GM21447 (cell line): ENCODE measurements at regions not wholly inside any gene's neighbourhood (a gene's known extent, or its start where the extent isn't known, plus 50 kb on each side); places are given as distances from the start of the nearest gene placed in this dataset.
"Not testable (repeated sequence)": the region's sequence is repeated elsewhere in the genome, so short reads cannot be mapped to it uniquely, and the experiment has no call there.

ENCODE experiments used
- ATAC-seq: cut with Tn5 transposase; IDR thresholded peaks from one replicate; pipeline ENCODE4 v1.9.1; 2021; ENCODE audit not compliant: unreplicated experiment

DNA sequence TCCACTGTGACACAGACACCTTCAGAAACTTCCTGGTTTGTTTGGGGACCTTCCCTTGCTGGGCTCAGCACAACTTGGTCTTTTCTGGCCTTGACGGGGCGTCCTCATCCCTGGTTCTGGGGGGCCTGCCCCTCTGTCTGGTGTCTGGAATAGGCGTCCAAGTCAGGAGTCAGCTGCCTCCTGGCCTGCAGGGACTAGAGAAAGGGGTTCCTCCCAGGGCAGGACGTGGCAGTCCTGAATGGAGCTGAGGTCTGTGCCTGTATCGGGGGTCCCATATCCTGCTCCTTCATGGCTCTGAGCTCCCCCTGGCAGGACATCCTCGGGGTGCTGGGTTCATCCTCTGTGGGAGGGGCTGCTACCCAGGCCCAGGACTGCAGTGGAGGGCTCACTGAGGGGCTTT is 384.0 kb downstream of the TMEM121 start:
- ATAC-seq = no peak

DNA sequence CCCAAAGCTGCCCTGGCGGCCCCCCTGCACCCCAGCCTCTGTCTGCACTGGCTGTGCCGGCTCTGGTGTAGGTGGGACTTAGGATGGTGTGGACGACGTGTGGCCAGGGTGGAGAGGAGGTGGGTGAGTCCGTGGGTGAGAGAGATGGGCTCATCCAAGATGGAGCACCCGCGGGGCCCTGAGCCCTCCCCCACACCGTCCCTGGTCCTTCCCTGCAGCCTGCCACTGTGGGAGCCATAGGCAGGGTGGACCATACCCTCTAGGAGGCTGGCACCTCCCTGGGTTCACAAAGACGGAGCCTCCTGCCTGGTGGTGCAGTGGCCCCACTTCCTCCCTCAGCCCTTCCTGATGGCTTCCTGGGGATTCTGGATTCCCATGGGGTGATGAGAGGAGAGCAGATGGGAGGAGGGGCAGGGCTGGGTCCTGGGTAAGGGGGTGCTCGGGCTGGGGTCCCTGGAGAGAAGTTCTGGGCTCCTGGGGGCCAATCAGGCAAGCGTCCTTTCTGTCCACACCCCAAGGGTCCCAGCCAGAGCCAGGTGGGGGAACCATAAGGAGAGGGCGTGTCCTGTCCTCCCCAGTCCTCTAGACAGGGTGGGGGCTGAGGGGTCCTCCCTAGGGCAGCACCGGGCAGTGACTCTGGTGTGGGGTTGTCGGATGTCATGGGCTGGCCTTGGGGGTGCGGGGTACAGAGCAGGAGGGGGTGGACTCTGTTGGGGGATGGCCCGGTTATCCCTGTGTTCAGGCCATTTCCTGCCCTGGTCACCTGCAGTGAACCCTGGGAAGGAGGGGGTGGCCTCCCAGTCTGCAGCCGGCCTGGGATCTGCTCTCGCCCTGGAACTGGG is 384.8 kb downstream of the TMEM121 start:
- ATAC-seq = no peak

DNA sequence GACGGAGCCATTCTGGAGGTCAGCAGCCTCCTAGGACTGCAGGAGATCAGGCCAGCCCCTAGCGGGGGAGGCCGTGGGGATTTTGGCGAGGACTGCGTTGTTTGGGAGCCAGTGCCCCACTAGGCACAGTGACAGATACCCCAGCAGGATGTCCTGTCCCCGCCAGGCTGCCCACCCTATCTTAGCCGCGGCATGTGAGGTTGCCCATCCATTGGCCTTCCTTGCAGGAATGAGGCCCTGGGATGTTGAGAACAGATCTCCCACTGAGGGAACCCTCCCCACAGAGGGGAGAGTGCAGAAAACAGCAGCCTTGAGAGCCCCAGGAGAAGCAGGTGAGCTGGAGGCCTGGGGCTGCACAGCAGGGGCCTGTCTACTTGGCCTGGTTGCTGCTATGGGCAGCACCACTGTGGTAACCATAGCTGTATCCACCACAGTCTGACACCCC is 385.5 kb downstream of the TMEM121 start:
- ATAC-seq = not testable (repeated sequence)

DNA sequence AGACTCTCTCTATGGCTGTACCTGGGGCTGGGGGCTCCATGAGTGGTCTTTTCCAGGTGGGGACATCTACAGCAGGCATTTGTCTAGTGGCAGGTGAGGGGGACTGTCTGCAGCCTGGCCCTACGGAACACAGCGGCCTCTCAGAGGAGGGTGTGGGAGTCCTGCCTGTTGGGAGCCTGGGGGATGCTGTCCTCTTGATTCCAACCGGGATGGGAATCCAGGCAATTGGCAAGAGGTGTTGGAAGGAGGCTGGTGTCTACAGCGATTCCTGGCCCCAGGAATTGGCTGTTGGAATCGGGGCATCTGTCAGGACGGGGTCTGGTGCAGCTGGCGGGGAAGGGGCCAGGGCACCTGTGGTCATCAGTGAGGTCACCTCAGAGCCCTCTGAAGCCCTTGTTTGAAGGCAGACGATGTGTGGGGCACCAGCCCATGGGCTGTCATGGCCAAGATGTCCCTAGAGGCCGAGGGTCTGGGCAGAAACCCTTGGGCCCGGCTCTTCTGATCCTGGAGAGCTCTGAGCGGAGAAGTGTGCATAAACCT is 386.3 kb downstream of the TMEM121 start:
- ATAC-seq = no peak

DNA sequence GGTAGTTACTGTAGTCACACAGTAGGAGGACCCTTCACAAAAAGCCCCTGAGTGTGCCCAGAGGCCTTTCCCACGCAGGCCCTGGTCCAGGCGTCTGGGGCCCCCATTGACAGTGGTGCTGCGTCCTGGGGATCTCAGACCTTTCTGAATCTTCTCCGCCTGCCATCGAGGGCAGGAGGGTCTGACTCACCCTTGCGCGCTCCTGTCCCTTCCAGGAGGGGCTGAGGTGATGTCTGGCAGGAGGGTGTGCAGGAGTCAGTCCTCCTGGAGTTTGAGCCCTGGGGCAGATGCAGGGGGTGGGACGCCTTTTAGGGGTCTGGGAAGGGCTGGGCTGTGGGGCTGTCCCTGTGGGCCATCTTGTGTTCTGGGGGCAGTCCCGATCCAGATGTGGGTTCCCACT is 386.8 kb downstream of the TMEM121 start:
- no peak for ATAC-seq

DNA sequence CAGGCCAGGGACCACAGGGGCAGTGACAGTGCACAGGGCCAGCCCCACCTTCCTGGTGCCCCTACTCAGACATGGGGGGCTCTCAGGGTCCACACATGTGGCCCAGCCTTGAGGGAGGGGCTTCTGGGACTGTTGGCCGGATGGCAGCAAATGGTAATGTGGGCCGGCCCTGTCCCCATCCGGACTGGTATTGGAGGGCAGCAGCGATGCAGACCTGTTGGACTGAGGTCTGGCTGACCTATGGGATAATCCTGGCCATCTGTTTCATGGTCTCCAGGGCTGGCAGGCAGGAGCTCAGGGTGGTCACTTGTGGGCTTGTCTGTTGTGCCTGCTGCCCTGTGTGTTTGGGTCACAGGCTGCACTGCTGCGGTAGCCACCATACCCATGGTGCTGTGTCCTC is 387.5 kb downstream of the TMEM121 start:
- no peak for ATAC-seq

DNA sequence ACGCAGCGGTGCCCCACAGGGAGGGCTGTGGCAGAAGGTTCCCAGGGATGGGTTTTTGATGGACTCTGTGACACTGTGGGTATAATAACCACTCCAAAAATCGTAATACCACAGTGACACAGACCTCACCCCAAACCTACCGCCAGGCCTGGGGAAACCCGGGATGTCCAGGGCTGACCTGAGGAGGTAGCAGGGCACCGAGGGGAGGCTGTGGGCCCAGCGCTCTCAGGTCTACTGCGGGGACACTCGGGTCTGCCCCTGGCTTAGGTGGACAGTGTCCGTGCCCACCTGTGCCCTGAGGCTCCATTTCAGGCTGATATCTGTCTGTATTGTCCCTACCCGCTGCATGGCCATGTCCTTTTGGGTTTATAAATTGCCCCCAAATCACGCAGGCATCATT is 387.9 kb downstream of the TMEM121 start:
- not testable (repeated sequence) for ATAC-seq

DNA sequence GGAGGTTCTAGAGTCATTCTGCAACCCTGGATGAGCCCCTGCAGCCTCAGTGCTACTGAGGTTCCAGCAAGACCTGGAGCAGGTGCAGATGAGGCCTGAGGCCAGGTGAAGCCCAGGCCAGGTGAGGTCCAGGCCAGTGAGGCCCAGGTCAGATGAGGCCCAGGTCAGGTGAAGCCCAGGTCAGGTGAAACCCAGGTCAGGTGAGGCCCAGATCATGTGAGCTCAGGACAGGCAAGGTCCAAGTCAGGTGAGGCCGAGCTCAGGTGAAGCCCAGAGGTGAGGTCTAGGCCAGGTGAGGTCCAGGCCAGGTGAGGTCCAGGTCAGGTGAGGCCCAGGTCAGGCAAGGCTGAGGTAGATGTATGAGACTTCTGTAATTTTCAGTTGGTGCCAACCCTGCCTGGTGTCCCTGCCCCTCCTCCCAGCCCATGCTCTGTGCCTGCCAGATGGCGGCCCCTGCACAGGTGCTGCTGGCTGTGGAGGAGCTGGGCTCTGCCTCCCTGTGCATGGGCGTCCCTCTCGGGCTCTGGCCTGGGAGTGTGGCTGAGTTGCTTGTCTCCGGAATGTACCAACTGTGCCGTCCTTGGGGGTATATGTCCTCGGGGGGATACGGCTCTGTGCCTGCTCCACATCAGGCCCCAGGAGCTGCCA is 388.5 kb downstream of the TMEM121 start:
- no peak for ATAC-seq

DNA sequence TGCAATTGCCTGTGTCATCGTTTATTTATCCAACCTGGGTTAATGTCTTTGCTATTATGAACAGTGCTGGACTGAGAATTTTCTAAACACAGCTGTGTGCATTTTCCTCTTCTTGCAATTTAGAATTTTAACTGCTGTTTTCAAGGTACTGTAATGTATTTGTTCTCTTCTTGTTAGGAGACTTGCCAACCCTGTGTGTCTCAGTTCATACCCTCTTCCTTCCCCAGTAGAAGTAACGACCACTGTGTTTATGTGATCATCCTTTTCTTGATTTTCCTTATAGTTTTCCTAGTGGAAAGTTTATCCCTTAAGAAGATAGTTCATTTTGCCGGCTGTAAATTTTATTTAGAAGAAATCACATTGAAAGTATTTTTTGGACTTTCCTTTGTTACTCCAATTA is 389.2 kb downstream of the TMEM121 start:
- not testable (repeated sequence) for ATAC-seq

DNA sequence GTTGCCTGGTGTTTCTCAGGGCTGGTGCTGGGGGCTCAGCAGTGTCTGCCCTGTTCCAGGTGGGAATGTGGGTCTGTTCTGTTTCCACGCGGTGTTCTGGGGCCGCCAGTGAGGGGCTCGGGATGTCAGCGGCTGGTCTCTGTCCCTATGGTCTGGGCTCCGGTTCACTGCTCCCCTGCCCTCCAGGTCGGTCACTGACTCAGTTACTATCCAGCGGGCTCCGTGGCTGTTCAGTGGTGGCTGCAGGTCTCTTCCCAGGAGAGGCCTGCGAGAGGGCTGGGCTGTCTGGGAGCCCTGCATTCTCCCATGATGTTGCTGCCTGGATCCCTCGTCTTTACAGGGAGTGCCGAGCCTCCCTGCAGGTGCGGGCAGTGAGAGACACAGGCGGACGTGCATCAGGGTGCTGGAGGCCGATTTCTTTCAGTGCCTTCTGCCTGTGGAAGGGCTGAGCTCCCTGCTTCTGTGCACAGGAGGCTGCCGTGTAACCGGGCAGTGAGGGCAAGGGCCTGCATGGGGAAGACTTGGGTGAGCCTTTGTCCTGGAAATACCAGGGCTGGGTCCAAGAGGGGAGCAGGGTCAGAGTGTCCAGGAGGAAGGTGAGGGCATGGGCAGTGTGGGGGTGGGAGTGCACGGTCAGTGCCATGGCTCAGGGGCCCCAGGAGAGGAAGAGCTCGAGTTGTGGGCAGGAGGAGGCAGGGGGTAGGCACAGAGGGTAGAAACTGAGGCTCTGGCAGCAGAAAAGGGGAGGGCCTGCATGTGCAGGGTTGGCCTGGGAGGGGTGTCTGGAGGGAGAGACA is 391.0 kb downstream of the TMEM121 start:
- not testable (repeated sequence) for ATAC-seq

DNA sequence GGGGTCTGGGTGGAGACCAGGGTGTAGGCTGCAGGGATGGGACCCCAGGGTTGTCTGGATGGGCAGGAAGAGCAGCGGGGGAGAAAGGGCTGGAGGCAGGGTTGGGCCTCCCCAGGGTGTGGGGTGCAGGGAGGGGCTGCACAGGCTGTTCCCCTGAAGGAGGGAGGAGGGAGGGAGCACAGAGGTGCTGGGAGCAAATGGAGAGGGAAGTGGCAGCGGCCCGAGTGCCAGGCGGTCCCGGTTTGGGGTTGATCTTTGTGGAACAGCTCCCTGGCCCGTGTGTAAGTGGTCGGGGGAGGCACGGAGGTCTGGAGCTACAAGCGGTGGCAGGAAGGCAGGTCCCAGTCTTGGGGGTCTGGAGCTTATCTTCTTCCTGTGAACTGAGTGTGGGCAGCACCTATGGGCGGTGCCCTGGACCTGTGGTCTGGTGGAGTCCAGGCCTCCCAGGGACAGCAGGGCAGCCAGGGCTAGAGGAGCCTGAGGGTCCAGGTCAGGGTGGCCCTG is 391.6 kb downstream of the TMEM121 start:
- ATAC-seq = no peak

DNA sequence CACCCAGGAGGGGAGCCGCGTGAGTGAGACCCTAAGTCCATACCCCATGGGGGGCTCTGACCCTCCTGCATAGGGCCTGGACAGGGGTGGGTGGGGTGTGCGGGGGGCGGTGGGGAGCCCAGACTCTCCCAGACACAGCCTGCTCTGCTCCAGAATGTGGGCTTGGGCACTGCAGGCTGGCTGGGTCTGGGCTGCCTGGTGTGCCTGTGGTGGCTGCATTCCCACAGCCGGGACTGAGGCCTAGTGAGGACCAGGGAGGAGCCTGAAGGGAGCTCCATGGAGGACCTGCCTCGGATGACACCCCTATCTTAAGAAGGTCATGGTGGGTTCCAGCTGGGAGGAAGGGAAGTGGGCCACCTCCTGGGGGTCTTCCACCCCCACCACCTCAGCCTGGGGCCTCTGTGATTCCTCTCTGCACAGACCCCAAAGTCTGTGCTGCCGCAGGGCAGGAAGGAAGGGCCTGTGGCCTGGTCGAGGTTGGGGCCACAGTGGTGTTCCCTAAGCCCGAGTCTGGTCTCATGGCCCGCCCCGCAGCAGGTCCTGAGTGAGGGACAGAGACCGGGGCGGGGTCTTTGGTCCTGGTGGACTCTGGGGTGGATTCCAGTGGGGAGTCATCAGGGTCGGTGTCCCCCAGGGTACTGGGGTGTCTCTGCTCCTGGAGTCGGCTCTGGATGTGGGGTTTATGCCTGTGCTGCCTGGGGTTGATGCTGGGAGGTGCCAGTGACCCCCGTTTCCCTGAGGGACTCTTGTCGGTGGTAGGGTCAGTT is 392.3 kb downstream of the TMEM121 start:
- no peak for ATAC-seq

DNA sequence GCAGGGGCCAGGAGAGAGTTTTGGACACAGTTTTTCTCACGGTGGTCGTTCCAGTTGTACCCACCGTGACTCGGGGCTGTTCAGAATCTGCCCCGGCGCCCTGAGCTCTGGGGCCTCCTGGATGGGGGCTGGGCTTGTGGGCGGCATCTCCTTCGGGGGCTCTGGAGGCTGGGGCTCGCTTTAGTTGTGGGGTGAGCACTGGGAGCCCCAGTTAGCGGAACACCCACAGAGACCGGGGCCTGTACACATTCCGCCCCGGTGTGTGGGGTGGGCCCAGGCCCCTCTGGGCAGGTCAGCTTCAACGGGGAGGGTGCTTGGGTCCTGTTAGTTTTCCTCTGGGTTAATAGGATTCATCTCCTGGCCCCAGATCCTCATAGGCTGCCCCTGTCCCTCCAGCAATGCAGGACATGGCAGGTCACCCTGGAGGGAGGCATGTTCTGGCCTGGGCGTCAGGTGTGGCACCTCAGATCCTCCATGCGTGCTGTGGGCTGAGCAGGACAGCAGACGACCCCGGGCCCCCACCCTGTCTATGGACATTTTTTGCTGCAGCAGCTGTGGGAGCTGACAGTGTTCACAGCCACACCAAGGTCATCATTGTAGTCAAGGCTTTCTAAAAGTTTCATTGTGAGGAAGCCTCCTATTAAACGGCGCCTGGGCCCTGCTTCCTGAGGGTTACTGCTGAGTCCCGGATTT is 393.2 kb downstream of the TMEM121 start:
- no peak for ATAC-seq

DNA sequence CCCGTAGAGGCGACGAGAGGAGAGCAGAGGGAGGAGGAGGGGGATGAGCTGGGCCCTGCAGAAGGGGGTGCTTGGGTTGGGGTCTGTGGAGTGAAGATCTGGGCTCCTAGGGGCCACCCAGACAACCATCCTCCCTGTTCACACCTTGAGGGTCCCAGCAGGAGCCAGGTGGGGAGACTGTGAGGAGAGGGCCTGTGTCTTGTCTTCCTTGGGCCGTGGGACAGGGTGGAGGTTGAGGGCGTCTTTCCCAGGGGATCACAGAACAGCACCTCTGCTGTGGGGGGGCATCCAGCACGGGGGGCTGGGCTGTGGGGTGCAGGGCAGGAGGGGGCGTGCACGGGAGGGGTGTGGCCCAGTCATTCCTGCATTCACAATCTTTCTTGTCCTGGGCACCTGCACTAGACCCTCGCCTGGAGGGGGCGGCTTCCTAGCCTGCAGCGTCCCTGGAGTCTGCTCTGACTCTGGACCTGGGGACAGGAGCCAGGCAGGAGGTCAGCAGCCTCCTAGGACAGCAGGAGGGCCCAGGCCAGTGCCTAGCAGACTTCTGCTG is 393.8 kb downstream of the TMEM121 start:
- ATAC-seq = not testable (repeated sequence)

DNA sequence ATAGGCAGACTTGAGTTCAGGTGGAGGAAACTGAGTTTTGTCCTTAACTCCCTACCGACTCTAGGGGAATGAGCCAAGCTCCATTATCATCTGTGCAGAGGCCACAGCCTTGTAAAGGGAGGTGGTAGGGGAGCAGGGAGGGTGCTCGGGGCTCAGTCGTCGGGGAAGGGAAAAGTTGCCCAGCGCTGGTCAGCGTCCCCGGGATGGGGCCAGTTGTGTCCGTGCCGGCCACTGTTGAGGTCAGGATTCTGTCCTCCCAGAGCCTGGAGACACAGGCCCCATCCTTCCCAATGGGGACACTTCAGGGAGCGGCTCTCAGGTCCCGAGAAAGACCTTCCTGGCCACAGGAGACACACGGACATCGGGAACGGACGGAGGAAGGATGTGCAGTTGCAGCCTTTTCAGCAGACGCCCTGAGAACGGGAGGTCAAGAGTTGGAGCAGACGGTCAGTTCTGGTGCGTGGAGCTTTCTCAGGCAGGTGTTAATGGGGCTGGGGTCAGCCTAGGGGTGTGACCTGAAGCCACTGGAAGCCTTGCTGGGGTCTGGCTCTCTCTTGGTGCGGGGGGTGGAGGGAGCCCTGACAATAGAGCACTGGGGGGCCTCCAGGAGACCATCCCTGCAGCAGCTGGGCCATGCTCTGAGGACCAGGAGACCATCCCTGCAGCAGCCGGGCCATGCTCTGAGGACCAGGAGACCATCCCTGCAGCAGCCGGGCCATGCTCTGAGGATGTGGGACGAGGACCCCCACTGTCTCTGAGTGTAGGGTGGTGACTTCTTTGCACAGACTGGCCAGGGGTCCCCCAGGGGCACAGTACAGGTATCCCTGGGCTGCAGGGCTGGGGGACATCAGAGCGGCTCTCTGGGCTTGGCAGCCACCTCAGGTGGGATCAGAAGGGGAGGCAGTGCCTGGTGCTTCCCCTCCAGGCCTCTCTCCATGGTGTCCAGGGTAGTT is 394.7 kb downstream of the TMEM121 start:
- ATAC-seq = not testable (repeated sequence)

DNA sequence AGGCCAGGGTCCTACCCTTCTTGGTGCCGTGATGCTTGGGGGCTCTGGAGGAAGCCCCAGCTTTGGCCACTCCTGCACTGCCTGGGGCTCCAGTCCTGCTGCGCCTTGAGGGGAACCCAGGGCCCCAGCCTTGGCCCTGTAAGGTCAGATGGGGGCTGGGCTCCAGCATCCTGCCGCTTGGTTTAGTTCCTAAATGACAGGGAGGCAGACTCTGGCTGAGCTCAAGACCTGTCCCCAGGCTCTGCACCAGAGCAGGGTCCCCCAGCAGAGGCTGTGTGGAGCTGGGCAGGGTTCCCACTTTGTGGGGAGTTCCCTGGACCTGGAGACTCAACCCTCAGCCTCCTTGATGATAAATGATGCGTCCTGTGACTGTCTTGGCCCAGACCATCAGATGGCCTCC is 395.4 kb downstream of the TMEM121 start:
- ATAC-seq = not testable (repeated sequence)

DNA sequence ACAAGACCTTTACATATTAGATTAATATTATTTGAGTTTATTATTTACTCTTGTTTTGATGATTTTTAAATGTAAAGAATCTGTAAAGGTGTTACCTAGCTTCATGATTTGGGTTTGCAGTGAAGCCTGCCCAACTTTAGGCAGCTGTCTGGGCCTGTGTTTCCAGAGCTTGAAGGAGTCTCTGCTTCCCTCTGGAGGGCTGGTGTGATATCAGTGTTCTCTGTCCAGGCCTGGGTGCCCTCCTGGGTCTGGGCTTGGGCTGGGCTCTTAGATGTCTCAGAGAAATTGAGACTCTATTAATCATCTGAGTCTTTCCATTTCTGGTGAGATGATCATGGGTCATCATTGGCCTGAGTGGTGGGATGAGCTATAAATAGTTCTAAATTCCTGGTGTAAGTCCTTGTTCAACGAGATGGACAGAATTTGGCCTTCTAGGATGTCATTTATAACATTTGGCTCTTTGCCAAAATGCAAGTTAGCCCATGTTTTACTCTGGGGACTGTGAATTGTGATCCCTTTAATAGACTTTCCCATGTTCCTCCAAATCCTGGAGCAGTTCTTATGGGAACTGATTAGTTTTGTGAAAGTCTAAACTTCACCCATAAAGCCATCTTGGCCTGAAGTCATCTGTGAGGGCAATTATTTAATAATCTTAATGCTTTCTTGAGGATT is 397.3 kb downstream of the TMEM121 start:
- ATAC-seq = not testable (repeated sequence)
